Activated gamma-delta T cell treated with anti-CD3 and anti-CD28 coated beads, Interleukin-2, amount 50 U/mL, for 16 hours (primary cell): ENCODE measurements at regions not wholly inside any gene's neighbourhood (a gene's known extent, or its start where the extent isn't known, plus 50 kb on each side); places are given as distances from the start of the nearest gene placed in this dataset.

Source experiments
- DNase-seq: peaks from one replicate; pipeline ENCODE4 v3.0.0-alpha.2; 2020; ENCODE audit warnings: low read depth

- no peak for DNase-seq
Measured at GRCh38 chr20:63086421-63087235, 79.9 kb upstream of the BHLHE23 start.

DNA sequence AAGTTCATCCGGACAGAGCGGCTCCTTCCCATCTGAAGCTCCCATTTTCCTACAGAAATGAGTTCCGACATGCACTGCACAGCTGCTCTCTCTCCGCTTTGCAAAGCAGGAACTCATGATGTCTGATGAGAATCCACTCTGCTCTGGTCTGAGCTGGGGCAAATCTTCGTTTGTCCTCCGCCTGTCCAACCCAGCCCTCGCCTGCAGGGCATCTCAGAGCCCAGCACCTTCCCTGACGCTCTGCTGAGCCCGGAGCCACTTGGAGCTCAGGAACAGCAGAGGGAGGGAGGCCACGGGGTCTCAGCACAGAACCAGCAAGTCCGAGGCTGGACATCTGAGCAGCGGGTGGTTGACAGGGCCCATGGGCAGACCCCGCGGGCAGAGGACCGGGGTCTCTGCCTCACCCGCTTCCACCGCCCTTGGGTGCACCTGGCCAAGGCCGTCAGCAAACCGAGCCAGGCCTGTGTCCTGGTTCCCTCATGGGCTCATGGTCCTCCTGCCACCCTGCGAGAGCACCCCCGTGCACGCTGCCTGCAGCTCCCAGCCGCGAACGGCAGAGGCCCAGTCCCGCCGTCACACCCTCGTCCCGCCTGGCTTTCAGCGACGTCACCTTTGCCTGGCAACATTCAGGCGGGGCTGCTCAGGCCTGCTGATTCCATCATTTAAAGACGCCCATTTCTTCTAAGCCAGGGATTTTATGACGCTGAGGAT, 78.5 kb upstream of the BHLHE23 start:
- DNase-seq, result no peak

- DNase-seq, result no peak
Measured at GRCh38 chr20:63084563-63084927, 77.8 kb upstream of the BHLHE23 start.

DNA sequence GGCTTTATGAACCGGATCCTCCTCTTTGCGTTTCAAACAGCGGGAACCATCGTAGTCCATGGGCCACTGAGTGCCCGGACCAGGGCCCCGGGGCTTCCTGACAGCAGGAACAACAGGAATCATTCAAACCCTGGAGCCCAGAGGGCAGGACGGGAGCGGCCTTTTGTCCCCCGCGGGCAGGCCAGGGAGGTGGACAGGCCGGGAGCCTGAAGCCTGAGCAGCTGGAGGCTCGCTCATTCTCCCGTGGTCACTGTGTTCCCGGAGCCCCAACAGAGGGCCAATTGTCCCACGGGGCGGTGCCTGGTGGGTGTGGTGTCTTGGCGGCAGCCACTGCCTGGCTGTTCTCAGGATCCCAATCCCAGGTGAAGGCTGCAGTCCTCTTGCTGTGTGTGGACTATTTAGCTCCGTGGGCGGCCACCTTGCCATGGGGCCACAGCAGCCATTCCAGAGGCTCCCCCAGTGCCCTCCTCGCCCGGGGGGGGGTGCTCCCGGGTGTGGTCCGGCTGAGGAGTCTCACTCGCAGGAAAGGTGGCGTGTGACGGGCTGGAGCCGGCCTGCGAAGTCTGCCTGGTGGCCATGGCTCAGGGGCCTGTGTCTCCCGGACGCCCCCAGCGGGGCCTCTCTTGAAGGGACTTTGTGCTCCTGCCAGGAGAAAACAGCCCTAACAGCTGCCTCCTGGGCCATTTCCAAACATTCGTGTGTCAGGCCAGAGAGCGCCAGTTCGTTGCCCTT, 77.2 kb upstream of the BHLHE23 start:
- no peak for DNase-seq

- DNase-seq, result no peak
Measured at GRCh38 chr20:63082939-63083735, 76.4 kb upstream of the BHLHE23 start.

- no peak for DNase-seq
Measured at GRCh38 chr20:63082308-63082938, 75.7 kb upstream of the BHLHE23 start.

- no peak for DNase-seq
Measured at GRCh38 chr20:63081831-63082230, 75.1 kb upstream of the BHLHE23 start.

DNA sequence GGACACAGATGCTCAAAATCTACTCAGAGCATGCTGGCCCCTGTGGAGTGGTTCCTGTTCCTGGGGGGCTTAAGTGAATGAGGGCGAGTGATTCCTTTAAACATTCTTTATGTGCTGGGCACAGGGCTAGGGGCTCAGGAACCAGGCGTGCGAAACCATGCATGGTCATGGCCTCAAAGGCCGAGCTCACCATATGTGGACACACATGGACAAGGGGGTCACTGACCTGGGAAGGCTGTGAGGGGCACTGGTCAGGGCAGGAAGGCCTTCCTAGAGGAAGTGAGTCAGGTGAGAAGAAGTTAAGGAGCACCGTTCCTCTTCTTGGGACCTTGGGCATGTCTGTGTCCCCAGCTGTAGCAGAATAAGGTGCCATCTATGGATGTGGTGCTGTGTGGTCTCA, 74.6 kb upstream of the BHLHE23 start:
- DNase-seq, result no peak

DNA sequence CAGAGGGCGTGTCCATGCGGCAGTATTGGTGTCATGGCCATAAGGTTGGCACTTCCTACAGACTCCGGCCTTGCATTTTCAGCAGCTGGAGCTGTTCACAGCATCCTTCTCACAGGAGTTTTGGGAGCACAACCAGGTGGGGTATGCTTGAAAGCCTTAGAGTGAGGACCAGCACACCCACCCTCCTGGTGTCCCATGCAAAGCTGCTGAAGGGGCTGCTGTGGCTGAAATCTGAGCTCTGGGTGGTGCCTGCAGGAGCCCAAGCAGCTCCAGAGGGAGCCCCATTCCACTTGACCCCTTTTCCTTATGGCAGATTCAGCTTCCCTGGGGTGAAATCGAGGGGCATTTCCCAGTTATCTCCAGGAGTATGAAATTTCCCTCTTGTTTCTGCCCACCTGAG, 74.0 kb upstream of the BHLHE23 start:
- no peak for DNase-seq

- no peak for DNase-seq
Measured at GRCh38 chr20:63080411-63080810, 73.6 kb upstream of the BHLHE23 start.

GRCh38 chr20:63079971-63080370, 73.2 kb upstream of the BHLHE23 start:
- no peak for DNase-seq

GRCh38 chr20:63077705-63078104, 70.9 kb upstream of the BHLHE23 start:
- no peak for DNase-seq

DNA sequence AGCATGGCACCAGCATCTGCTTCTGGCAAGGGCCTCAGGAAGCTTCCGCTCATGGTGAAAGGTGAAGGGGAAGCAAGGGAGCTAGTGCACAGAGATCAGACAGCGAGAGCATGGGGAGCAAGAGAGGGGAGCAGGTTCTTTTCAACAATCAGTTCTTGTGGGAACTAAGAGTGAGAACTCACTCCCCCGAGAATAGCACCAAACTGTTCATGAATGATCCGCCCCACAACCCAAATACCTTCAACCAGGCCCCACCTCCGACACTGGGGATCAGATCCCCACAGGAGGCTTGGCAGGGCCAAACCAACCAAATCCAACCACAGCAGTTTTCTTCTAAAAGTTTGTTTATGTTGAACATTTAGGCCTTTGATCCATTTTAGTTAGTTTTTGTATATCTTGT, 69.7 kb upstream of the BHLHE23 start:
- no peak for DNase-seq

GRCh38 chr20:63074631-63075030, 67.9 kb upstream of the BHLHE23 start:
- DNase-seq, result no peak

DNA sequence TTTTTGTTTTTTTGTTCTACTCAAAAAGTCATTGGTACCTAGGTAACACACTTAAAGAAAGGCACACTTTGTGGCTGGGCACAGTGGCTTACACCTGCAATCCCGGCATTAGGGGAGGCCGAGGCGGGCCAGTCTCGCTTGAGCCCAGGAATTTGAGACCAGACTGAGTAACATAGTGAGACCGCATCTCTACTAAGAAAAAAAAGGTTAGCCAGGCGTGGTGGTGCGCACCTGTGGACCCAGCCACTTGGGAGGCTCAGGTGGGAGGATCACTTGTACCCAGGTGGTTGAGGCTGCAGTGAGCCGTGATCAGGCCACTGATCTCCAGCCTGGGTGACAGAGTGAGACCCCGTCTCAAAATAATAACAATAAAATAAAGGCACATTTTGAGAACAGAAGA, 67.4 kb upstream of the BHLHE23 start:
- DNase-seq, result no peak

GRCh38 chr20:63073738-63074065, 66.9 kb upstream of the BHLHE23 start:
- no peak for DNase-seq

DNA sequence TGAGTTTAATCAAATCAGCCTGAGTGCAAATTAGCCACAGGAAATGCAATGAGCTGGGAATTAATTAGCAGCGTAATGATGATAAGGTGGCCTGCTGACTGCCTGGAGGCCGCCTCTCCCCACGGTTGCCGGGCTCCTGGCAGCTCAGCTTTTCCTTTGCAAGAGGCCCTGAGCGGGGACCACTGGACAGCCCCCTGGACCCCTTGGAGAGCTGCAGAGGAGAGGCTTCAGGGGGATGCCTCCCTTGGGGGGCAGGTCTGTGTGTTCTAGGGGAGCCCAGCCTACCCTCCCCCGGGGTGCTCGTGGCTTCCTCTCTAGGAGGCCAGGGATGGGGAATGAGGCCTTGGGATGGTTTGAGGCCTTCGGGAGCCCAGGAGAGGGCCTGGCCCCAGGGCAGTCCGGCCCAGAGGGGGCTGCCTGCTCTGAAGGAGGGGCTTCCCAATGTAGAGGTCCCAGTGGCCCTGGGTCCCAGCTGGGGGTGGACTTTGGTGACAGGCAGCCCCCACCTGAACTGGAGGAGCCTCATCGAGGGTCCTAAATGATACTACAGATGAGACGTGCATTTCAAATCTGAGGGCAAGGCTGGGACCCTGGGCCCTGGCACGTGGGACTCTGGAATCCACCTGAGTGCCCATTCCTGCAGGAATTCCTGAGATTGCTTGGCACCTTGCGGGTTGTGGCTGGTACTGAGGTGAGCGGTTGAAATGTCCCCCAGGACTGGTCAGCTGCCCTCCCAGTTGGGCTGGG, 66.4 kb upstream of the BHLHE23 start:
- no peak for DNase-seq

DNA sequence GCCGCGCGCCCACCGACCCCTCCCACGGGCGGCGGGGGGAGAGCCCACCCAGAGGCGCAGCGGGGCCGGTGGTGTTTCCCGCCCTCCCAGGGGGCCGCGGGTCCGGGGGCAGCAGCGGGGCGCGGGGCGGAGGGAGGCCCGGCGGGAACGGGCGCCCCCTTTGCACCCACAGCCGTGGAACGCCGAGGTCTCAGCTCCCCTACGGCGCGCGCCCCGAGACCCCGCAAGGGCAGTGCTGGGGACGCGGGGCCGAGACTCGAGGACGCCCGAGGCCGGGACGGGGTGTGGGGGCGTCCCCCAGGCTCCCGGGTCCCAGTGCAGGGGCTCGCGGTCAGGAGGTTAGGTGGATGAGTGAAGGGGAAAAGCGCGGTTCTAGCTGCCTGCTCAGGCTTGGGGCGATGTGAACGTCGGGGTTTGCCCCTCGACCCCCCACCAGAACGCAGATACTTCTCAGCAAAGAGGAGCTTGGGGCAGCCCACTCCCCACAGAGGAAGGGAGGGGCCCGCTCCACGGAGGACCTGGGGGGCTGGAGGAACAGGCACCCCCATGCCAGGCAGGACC, 65.5 kb upstream of the BHLHE23 start:
- no peak for DNase-seq

DNA sequence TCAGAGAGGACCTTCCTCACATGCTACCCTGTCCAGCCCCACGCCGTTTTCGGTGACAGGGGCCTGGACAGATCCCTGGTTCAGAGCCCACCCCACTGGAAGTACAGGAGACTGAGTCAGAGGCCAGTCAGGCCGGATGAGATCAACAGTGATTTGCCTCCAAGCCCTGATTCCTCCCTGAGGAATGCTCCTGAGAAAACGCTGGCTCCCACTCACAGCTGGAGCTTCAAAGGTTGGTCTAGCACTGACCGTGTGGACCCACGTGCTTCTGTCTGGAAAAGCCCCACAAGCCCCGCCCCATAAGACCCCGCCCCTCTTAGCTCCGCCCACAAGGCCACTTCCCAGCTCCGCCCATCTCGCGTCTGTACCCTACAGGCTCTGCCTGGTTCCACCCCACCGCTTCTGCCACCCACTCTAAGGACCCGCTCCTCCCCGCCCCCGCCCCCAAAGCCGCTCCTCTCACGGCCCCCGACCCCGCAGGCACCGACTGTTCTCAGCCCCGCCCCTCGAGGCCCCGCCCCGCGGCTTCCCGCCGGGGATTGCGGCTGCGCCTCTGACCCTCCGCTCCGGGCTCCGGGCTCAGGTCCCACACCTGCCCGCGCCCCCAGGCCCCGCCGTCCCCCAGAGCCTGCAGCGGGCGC, 64.9 kb upstream of the BHLHE23 start:
- no peak for DNase-seq
